ENCODE measurements at regions not wholly inside any gene's neighbourhood (a gene's known extent, or its start where the extent isn't known, plus 50 kb on each side); places are given as distances from the start of the nearest gene placed in this dataset.

DNA sequence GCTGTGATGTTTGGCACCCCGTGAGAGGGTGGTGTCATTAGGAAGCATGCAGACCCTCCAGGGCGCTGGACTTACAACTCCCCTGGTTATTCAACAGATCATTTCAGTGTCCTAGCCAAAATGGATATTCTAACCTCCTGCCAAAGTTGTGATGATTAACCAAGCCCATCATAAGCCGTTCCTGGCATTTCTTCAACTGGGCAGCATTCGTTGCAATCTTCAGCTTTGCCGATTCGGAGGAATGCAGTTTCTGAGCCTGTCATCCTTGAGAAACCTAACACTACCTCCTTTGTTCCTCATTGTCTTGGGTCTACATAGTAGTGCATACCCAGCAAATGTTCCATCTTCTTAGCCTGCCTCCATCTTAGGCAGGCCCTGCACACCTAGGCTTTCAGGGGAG lies 79.2 kb upstream of the MAP3K4 start:
- Histone ChIP-seq H2AFZ (ENCODE audit: low read depth, low read length) (no peak overlapping the region), H3K4me1 (ENCODE audit: insufficient read depth, low read length) (no peaks in the 10 kb centered on the region), H3K9me3 (ENCODE audit: insufficient read depth, low read depth, low read length) (peaks cover 3% of the 10 kb centered on the region), H3K9ac (ENCODE audit: low read length) (no peak overlapping the region), H3K27ac (ENCODE audit: low read depth, low read length) (no peak overlapping the region), H3K4me2 (ENCODE audit: low read length) (no peak overlapping the region), H4K20me1 (ENCODE audit: insufficient read depth, low read length) (no peaks in the 10 kb centered on the region), H3K36me3 (ENCODE audit: insufficient read depth, low read length) (no peaks in the 10 kb centered on the region), H3K79me2 (ENCODE audit: insufficient read depth, low read length) (no peaks in the 10 kb centered on the region), H3K4me3 (ENCODE audit: insufficient read depth, low read depth, low read length) (no peak overlapping the region), H3K27me3 (ENCODE audit: insufficient read depth, low read length) (no peaks in the 10 kb centered on the region)
- FAIRE-seq (no peak), DNase-seq (ENCODE audit: low read depth) (no peak)
- no peaks in the 10 kb centered on the region for H3K36me3 Mint-ChIP-seq (ENCODE audit: low read depth, unreplicated experiment)
- TF ChIP-seq, protein P1, sequence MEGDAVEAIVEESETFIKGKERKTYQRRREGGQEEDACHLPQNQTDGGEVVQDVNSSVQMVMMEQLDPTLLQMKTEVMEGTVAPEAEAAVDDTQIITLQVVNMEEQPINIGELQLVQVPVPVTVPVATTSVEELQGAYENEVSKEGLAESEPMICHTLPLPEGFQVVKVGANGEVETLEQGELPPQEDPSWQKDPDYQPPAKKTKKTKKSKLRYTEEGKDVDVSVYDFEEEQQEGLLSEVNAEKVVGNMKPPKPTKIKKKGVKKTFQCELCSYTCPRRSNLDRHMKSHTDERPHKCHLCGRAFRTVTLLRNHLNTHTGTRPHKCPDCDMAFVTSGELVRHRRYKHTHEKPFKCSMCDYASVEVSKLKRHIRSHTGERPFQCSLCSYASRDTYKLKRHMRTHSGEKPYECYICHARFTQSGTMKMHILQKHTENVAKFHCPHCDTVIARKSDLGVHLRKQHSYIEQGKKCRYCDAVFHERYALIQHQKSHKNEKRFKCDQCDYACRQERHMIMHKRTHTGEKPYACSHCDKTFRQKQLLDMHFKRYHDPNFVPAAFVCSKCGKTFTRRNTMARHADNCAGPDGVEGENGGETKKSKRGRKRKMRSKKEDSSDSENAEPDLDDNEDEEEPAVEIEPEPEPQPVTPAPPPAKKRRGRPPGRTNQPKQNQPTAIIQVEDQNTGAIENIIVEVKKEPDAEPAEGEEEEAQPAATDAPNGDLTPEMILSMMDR (IDR thresholded peaks at IDR 0.05; ENCODE audit: insufficient read depth, low read depth, low read length), result no peak
- TF ChIP-seq EZH2 (IDR thresholded peaks at IDR 0.05; ENCODE audit: insufficient read depth, low read length), result no peak
- no peaks in the 10 kb centered on the region for H3K27me3 Mint-ChIP-seq (ENCODE audit: low read depth, unreplicated experiment)
- no peaks in the 10 kb centered on the region for H3K4me1 Mint-ChIP-seq (ENCODE audit: low read depth, unreplicated experiment)
- H3K4me3 Mint-ChIP-seq (ENCODE audit: unreplicated experiment), result no peak overlapping the region
- peaks cover 9% of the 10 kb centered on the region for H3K9me3 Mint-ChIP-seq (ENCODE audit: unreplicated experiment)
- H3K27ac Mint-ChIP-seq (ENCODE audit: unreplicated experiment), result no peak overlapping the region

DNA sequence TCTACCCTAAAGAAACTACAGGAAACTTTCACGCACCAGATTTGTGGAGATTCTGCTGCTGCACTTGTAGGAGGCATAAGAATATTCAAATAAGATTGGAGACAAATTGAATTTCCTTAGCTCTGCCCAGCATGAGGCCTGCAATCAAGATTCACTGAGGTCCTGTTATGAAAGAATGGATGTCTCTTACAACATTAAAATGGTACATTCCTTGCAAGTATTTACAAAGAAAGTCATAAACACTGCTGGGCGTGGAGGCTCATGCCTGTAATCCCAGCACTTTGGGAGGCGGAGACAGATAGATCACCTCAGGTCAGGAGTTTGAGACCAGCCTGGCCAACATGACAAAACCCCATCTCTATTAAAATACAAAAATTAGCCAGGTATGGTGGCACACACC lies 74.0 kb upstream of the MAP3K4 start:
- Mint-ChIP-seq H3K27ac (ENCODE audit: unreplicated experiment) (no peak overlapping the region), H3K9me3 (ENCODE audit: unreplicated experiment) (peaks cover 8% of the 10 kb centered on the region)

More for the DNA sequence above, 74.0 kb upstream of the MAP3K4 start:
- Histone ChIP-seq H3K4me2 (ENCODE audit: low read length) (no peak overlapping the region), H4K20me1 (ENCODE audit: insufficient read depth, low read length) (no peaks in the 10 kb centered on the region), H3K9ac (ENCODE audit: low read length) (no peak overlapping the region), H3K4me1 (ENCODE audit: insufficient read depth, low read length) (peaks cover 9% of the 10 kb centered on the region), H3K27me3 (ENCODE audit: insufficient read depth, low read length) (no peaks in the 10 kb centered on the region), H3K36me3 (ENCODE audit: insufficient read depth, low read length) (no peaks in the 10 kb centered on the region), H3K4me3 (ENCODE audit: insufficient read depth, low read depth, low read length) (no peak overlapping the region), H3K79me2 (ENCODE audit: insufficient read depth, low read length) (no peaks in the 10 kb centered on the region), H3K9me3 (ENCODE audit: insufficient read depth, low read depth, low read length) (no peaks in the 10 kb centered on the region), H3K27ac (ENCODE audit: low read depth, low read length) (no peak overlapping the region), H2AFZ (ENCODE audit: low read depth, low read length) (no peak overlapping the region)
- peaks cover 3% of the 10 kb centered on the region for H3K36me3 Mint-ChIP-seq (ENCODE audit: low read depth, unreplicated experiment)
- DNase-seq (ENCODE audit: low read depth) (no peak), FAIRE-seq (no peak)
- peaks cover 5% of the 10 kb centered on the region for H3K4me1 Mint-ChIP-seq (ENCODE audit: low read depth, unreplicated experiment)
- no peaks in the 10 kb centered on the region for H3K27me3 Mint-ChIP-seq (ENCODE audit: low read depth, unreplicated experiment)
- TF ChIP-seq, protein P1 (IDR thresholded peaks at IDR 0.05; ENCODE audit: insufficient read depth, low read depth, low read length), result no peak
- no peak for TF ChIP-seq EZH2 (IDR thresholded peaks at IDR 0.05; ENCODE audit: insufficient read depth, low read length)
- H3K4me3 Mint-ChIP-seq (ENCODE audit: unreplicated experiment), result no peak overlapping the region

Data from astrocyte (in vitro differentiated cells and primary cell).